Loucy (cell line): ENCODE measurements at regions not wholly inside any gene's neighbourhood (a gene's known extent, or its start where the extent isn't known, plus 50 kb on each side); places are given as distances from the start of the nearest gene placed in this dataset.
"Not testable (repeated sequence)": the region's sequence is repeated elsewhere in the genome, so short reads cannot be mapped to it uniquely, and the experiment has no call there.

Experiments
- H2AFZ ChIP-seq: fragments of 200-600 bp; sonication (generic); 2 replicates; pipeline ENCODE4 v1.6.0; 2016; ENCODE audit warnings: antibody characterized with exemption, mild to moderate bottlenecking, low read length, moderate library complexity
- H3F3A ChIP-seq: fragments of 200-600 bp; 2 replicates; pipeline ENCODE4 v1.6.0; 2016; ENCODE audit warnings: antibody characterized with exemption, low read depth, mild to moderate bottlenecking
- H3K27me3 ChIP-seq: fragments of 200-600 bp; sonication (generic); 2 replicates; pipeline ENCODE4 v1.6.1; 2014; ENCODE audit warnings: low read length, mild to moderate bottlenecking; ENCODE audit not compliant: insufficient read depth, poor library complexity, severe bottlenecking
- H3K36me3 ChIP-seq: fragments of 200-600 bp; sonication (generic); 2 replicates; pipeline ENCODE4 v1.6.1; 2016; ENCODE audit warnings: low read length; ENCODE audit not compliant: insufficient read depth
- H3K4me1 ChIP-seq: fragments of 200-600 bp; sonication (generic); 2 replicates; pipeline ENCODE4 v1.5.1; 2014; ENCODE audit warnings: low read length, mild to moderate bottlenecking; ENCODE audit not compliant: insufficient read depth, poor library complexity, severe bottlenecking
- H3K4me2 ChIP-seq: fragments of 200-600 bp; sonication (generic); 2 replicates; pipeline ENCODE4 v1.6.0; 2014; ENCODE audit warnings: antibody characterized with exemption, low read length, low read depth, mild to moderate bottlenecking; ENCODE audit not compliant: poor library complexity, severe bottlenecking
- H3K4me3 ChIP-seq: fragments of 200-600 bp; sonication (generic); 2 replicates; pipeline ENCODE4 v1.5.1; 2014; ENCODE audit warnings: low read length, mild to moderate bottlenecking, mixed read lengths; ENCODE audit not compliant: poor library complexity, severe bottlenecking
- H3K79me2 ChIP-seq: fragments of 200-600 bp; sonication (generic); 2 replicates; pipeline ENCODE4 v1.6.1; 2014; ENCODE audit warnings: low read length; ENCODE audit not compliant: insufficient read depth
- H3K9ac ChIP-seq: fragments of 200-600 bp; sonication (generic); 2 replicates; pipeline ENCODE4 v1.6.0; 2014; ENCODE audit warnings: mild to moderate bottlenecking, low read depth, low read length, moderate library complexity; ENCODE audit not compliant: poor library complexity, severe bottlenecking
- H3K9me2 ChIP-seq: fragments of 200-600 bp; sonication (generic); replicated peaks from 2 replicates; pipeline ENCODE4 v1.6.1; 2016; ENCODE audit warnings: low read depth, low read length, mixed read lengths
- H3K9me3 ChIP-seq: fragments of 200-600 bp; sonication (generic); 2 replicates; pipeline ENCODE4 v1.6.1; 2014; ENCODE audit warnings: mild to moderate bottlenecking, antibody characterized with exemption, low read length, low read depth; ENCODE audit not compliant: insufficient read depth
- H4K20me1 ChIP-seq: fragments of 200-600 bp; sonication (generic); 2 replicates; pipeline ENCODE4 v1.6.0; 2014; ENCODE audit warnings: antibody characterized with exemption, low read length, mild to moderate bottlenecking; ENCODE audit not compliant: insufficient read depth, poor library complexity, severe bottlenecking
- EZH2phosphoT487 ChIP-seq: fragments of 200-600 bp; IDR thresholded peaks from 2 replicates; pipeline ENCODE4 v1.6.1; 2018; ENCODE audit warnings: antibody characterized with exemption, mild to moderate bottlenecking, moderate library complexity, borderline replicate concordance
- TF ChIP-seq, protein P1 (sequence below): fragments of 200-600 bp; sonication (generic); conservative IDR thresholded peaks from 2 replicates; pipeline ENCODE4 v1.5.1; 2014; ENCODE audit warnings: mild to moderate bottlenecking, antibody characterized with exemption, low read length

- Histone ChIP-seq H3K4me3 (no peak overlapping the region), H3K4me1 (no peaks in the 10 kb centered on the region), H3K9me2 (no peaks in the 10 kb centered on the region), H3K9me3 (peaks cover 18% of the 10 kb centered on the region), H3K9ac (no peak overlapping the region), H2AFZ (no peak overlapping the region), H3F3A (no peaks in the 10 kb centered on the region), H3K27me3 (no peaks in the 10 kb centered on the region), H4K20me1 (no peaks in the 10 kb centered on the region), H3K36me3 (no peaks in the 10 kb centered on the region), H3K79me2 (no peaks in the 10 kb centered on the region), H3K4me2 (no peak overlapping the region)
- TF ChIP-seq, protein P1, sequence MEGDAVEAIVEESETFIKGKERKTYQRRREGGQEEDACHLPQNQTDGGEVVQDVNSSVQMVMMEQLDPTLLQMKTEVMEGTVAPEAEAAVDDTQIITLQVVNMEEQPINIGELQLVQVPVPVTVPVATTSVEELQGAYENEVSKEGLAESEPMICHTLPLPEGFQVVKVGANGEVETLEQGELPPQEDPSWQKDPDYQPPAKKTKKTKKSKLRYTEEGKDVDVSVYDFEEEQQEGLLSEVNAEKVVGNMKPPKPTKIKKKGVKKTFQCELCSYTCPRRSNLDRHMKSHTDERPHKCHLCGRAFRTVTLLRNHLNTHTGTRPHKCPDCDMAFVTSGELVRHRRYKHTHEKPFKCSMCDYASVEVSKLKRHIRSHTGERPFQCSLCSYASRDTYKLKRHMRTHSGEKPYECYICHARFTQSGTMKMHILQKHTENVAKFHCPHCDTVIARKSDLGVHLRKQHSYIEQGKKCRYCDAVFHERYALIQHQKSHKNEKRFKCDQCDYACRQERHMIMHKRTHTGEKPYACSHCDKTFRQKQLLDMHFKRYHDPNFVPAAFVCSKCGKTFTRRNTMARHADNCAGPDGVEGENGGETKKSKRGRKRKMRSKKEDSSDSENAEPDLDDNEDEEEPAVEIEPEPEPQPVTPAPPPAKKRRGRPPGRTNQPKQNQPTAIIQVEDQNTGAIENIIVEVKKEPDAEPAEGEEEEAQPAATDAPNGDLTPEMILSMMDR: no peak
- TF ChIP-seq EZH2phosphoT487: no peak
These were observed 1522.3 kb upstream of the TPTE start for GRCh38 chr21:8998946-8999681.

DNA sequence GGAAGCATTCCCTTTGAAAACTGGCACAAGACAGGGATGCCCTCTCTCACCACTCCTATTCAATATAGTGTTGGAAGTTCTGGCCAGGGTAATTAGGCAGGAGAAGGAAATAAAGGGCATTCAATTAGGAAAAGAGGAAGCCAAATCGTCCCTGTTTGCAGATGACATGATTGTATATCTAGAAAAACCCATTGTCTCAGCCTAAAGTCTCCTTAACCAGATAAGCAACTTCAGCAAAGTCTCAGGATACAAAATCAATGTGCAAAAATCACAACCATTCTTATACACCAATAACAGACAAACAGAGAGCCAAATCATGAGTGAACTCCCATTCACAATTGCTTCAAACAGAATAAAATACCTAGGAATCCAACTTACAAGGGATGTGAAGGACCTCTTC, 1521.3 kb upstream of the TPTE start:
- not testable (repeated sequence) for H3K36me3 ChIP-seq, H4K20me1 ChIP-seq, H2AFZ ChIP-seq, H3K9ac ChIP-seq, H3K4me1 ChIP-seq, H3K4me2 ChIP-seq, H3K27me3 ChIP-seq, H3K79me2 ChIP-seq, H3F3A ChIP-seq, H3K4me3 ChIP-seq, H3K9me2 ChIP-seq
- H3K9me3 ChIP-seq: peaks cover 13% of the 10 kb centered on the region

DNA sequence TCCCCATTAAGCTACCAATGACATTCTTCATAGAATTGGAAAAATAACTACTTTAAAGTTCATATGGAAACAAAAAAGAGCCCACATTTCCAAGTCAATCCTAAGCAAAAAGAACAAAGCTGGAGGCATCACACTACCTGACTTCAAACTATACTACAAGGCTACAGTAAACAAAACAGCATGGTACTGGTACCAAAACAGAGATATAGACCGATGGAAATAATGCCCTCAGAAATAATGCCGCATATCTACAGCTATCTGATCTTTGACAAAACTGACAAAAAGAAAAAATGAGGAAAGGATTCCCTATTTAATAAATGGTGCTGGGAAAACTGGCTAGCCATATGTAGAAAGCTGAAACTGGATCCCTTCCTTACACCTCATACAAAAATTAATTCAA, 1520.7 kb upstream of the TPTE start:
- H3K4me1 ChIP-seq, H3K4me3 ChIP-seq, H3K79me2 ChIP-seq, H3K4me2 ChIP-seq, H3K9me2 ChIP-seq, H3K27me3 ChIP-seq, H2AFZ ChIP-seq, H3F3A ChIP-seq, H4K20me1 ChIP-seq, H3K36me3 ChIP-seq, H3K9ac ChIP-seq: not testable (repeated sequence)
- H3K9me3 ChIP-seq: peaks cover 12% of the 10 kb centered on the region

- not testable (repeated sequence) for H3F3A ChIP-seq, H3K4me2 ChIP-seq, H2AFZ ChIP-seq, H4K20me1 ChIP-seq, H3K4me1 ChIP-seq, H3K9me2 ChIP-seq, H3K79me2 ChIP-seq, H3K27me3 ChIP-seq, H3K4me3 ChIP-seq, H3K9ac ChIP-seq, H3K36me3 ChIP-seq
- H3K9me3 ChIP-seq: peaks cover 12% of the 10 kb centered on the region
These were observed 1519.3 kb upstream of the TPTE start for GRCh38 chr21:9001890-9002663.

DNA sequence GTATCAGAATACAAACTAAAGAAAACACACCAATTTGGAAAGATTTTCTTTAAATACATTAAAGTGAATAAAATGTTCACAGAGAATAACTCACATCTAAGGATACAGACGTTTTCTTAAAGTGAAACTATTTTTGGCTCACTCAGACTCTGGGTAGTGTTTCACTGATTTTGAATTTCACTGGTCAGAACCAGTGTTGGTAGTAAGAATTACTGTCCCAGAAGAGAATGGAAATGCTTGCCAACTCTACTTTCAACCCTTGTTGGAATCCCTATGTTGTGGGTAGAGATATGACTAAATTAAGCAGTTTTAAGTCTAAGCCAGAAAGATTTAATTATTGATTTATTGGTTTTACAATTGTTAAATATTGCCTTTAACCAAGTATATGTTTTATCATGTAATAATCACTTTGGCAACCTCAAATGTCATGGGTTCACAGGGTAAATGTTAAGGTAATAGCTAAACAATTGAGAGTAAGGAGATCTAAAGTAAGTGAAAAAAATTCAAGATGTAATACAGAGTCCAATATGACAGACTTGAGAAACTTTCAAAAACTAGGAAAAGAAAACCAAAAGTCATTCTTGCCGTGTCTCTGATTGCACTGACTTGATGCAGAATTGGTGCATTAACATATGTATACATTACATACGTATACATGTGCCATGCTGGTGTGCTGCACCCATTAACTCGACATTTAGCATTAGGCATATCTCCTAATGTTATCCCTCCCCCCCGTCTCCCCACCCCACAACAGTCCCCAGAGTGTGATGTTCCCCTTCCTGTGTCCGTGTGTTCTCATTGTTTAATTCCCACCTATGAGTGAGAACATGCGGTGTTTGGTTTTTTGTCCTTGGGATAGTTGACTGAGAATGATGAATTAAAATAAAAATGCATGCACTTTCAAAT, 1517.2 kb upstream of the TPTE start:
- not testable (repeated sequence) for H3K9me2 ChIP-seq, H3K4me2 ChIP-seq, H3F3A ChIP-seq, H3K27me3 ChIP-seq, H4K20me1 ChIP-seq, H3K79me2 ChIP-seq, H3K4me1 ChIP-seq, H3K4me3 ChIP-seq, H2AFZ ChIP-seq, H3K36me3 ChIP-seq, H3K9ac ChIP-seq
- peaks cover 21% of the 10 kb centered on the region for H3K9me3 ChIP-seq

GRCh38 chr21:9004815-9005518, 1516.4 kb upstream of the TPTE start:
- not testable (repeated sequence) for H3K4me2 ChIP-seq, H4K20me1 ChIP-seq, H3F3A ChIP-seq, H3K4me1 ChIP-seq, H2AFZ ChIP-seq, H3K4me3 ChIP-seq, H3K9me2 ChIP-seq, H3K79me2 ChIP-seq, H3K9ac ChIP-seq, H3K27me3 ChIP-seq, H3K36me3 ChIP-seq
- H3K9me3 ChIP-seq: peaks cover 16% of the 10 kb centered on the region; the same call in 1 of the 2 replicates
